Thyroid gland (tissue), 4 donors: ENCODE measurements at regions not wholly inside any gene's neighbourhood (a gene's known extent, or its start where the extent isn't known, plus 50 kb on each side); places are given as distances from the start of the nearest gene placed in this dataset.

Experiments used
- DNase-seq, 2 donors: peaks; one replicate each; pipeline ENCODE4 v3.0.0-alpha.2; 2019
- H3K27ac ChIP-seq, 3 donors: fragments of 200-600 bp; sonication (generic); 1 replicate in 2 of 3; 2 replicates in 1 of 3; pipeline ENCODE4 v1.5.1; 2016 to 2019; ENCODE audit warnings: mild to moderate bottlenecking in 1 of 3, moderate library complexity in 1 of 3
- H3K27me3 ChIP-seq: fragments of 200-600 bp; sonication (generic); one replicate; pipeline ENCODE4 v1.5.1; 2019
- H3K36me3 ChIP-seq, 2 donors: fragments of 200-600 bp; sonication (generic); one replicate each; pipeline ENCODE4 v1.5.1; 2016 to 2019
- H3K4me1 ChIP-seq, 2 donors: fragments of 200-600 bp; sonication (generic); one replicate each; pipeline ENCODE4 v1.5.1; 2017 to 2019
- H3K4me3 ChIP-seq, 3 donors: fragments of 200-600 bp; sonication (generic); replicated peaks in 1 of 3; 1 replicate in 2 of 3; 2 replicates in 1 of 3; pipeline ENCODE4 v1.5.1; 2016; ENCODE audit warnings: mild to moderate bottlenecking in 1 of 3
- H3K9me3 ChIP-seq: fragments of 200-600 bp; sonication (generic); one replicate; pipeline ENCODE4 v1.5.1; 2017
- POLR2A ChIP-seq, 2 donors: fragments of 450-650 bp; IDR thresholded peaks; one replicate each; pipeline ENCODE4 v1.6.1; 2017; ENCODE audit warnings: antibody characterized with exemption in 2 of 2, mild to moderate bottlenecking in 2 of 2, moderate library complexity in 1 of 2
- WGBS, 2 donors: methylation state at CpG; one replicate each; pipeline ENCODE4 v1.1.5; 2017; 5-methylcytosine and 5-hydroxymethylcytosine counted together
- intact Hi-C: fragments of 100-400 bp; cut with DNase I; formaldehyde crosslinking; loops from one replicate; pipeline ENCODE4 v1.15.1; 2023
- TF ChIP-seq, protein P1 (sequence below), 6 experiments: fragments of 200-600 bp in 3 of 6; fragments of 450-650 bp in 3 of 6; sonication (generic) in 3 of 6; IDR thresholded peaks; one replicate each; pipeline ENCODE4 v1.5.1; 2016 to 2019; ENCODE audit warnings: antibody characterized with exemption in 6 of 6, mild to moderate bottlenecking in 2 of 6, inconsistent platforms in 1 of 6, moderate library complexity in 1 of 6

DNA sequence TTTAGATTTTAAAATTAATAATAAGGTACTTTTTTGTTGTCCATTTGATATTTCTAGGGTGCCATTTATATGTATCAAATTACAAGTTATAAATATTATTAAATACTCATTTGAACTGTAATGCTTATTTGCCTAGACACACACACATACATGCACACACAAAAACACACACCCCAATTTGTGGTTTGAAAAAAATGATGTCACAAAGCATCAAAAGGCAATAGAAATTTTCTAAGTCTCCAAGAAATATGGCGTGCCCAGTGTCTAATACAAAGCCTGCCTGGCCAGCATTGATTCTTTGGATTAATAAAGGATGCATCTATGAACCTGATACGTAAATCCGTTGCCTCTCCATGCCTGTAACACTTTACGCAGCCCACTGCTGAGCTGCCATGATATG lies 252.8 kb upstream of the BLID start:
- no peak for TF ChIP-seq POLR2A (IDR thresholded peaks at IDR 0.05)
- TF ChIP-seq, protein P1, sequence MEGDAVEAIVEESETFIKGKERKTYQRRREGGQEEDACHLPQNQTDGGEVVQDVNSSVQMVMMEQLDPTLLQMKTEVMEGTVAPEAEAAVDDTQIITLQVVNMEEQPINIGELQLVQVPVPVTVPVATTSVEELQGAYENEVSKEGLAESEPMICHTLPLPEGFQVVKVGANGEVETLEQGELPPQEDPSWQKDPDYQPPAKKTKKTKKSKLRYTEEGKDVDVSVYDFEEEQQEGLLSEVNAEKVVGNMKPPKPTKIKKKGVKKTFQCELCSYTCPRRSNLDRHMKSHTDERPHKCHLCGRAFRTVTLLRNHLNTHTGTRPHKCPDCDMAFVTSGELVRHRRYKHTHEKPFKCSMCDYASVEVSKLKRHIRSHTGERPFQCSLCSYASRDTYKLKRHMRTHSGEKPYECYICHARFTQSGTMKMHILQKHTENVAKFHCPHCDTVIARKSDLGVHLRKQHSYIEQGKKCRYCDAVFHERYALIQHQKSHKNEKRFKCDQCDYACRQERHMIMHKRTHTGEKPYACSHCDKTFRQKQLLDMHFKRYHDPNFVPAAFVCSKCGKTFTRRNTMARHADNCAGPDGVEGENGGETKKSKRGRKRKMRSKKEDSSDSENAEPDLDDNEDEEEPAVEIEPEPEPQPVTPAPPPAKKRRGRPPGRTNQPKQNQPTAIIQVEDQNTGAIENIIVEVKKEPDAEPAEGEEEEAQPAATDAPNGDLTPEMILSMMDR (IDR thresholded peaks at IDR 0.05) = no peak
- intact Hi-C loops = no loop called here
- H3K27ac ChIP-seq = peak overlapping the region; percentile 46 to 83 (median 71)
- H3K9me3 ChIP-seq = no peaks in the 10 kb centered on the region
- peaks cover 17% of the 10 kb centered on the region in 2 donors for H3K4me1 ChIP-seq
- DNase-seq = no peak
- H3K4me3 ChIP-seq = no peak overlapping the region
- 98 to 99% methylated on average over 4 of the region's 4 CpGs for WGBS, 2 donors
- H3K36me3 ChIP-seq = no peaks in the 10 kb centered on the region
- no peaks in the 10 kb centered on the region for H3K27me3 ChIP-seq

DNA sequence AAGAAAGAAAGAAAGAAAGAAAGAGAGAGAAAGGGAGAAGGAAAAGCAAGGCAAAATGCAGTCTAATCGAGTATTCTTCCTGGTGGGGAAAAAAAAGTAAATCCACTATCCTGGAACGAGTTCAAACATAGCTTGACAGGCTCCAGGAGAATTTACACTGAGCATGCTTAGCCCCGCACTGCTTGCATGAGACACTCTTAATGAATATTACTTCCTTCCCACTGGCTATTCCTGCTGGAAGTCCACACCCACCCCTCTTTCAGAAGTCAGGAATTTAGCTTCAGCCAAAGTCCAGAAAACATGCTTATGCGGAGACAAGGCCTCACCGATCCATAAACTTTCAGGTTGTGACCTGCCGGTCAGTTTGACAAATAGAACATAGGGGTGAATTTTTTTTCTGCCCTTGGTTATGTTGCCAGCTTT lies 251.8 kb upstream of the BLID start:
- TF ChIP-seq POLR2A (IDR thresholded peaks at IDR 0.05) = peak in 1 of 2 donors; percentile 31
- TF ChIP-seq, protein P1 (IDR thresholded peaks at IDR 0.05) = no peak
- WGBS, 2 donors = 3 to 6% methylated on average over 6 of the region's 6 CpGs
- no peaks in the 10 kb centered on the region for H3K9me3 ChIP-seq
- intact Hi-C loops = no loop called here
- H3K4me1 ChIP-seq = peaks cover 17 to 19% of the 10 kb centered on the region in 2 donors
- no peaks in the 10 kb centered on the region for H3K36me3 ChIP-seq
- peak overlapping the region; percentile 46 to 83 (median 71) for H3K27ac ChIP-seq
- H3K27me3 ChIP-seq = no peaks in the 10 kb centered on the region
- no peak overlapping the region for H3K4me3 ChIP-seq
- peak; percentile 55 to 56 for DNase-seq

DNA sequence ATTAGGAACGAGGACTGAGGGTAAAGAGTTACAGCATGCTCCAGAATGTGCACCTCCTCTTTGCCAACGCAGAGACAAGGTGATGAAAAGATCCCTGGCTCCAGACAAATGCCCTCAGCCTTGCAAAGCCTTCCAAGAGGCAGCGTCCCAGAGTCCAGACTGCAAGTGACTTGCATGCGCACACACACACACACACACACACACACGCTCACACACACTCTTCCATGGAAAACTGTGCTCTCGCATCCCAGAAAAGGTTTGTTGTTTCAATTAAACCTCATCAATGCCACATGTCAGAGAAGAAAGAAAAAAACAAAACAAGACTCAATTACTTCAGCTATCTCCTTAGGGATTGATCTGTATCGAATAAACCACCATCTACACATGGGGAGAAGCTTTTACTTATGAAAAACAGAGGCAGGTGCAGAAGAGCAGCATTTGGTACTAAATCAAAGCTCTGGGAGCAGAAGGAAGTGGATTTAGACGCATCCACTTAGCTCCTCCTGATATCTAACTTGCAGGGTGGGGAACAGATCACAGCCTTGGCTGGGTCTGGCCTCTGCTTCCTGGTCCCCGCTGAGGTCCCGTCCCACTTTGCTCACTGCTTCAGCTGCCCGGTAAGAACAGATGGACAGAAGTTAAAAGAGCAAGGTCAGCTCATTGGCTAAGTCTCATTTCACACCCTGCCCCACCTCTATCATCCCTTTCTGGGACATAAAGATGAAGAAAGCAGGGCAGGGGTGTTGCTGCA lies 249.8 kb upstream of the BLID start:
- peaks cover 17 to 24% of the 10 kb centered on the region in 2 donors for H3K4me1 ChIP-seq
- no peak overlapping the region for H3K4me3 ChIP-seq
- H3K27ac ChIP-seq = peak overlapping the region in 2 of 3 donors; percentile 16 to 30
- H3K36me3 ChIP-seq = no peaks in the 10 kb centered on the region
- no peaks in the 10 kb centered on the region for H3K27me3 ChIP-seq
- no peaks in the 10 kb centered on the region for H3K9me3 ChIP-seq
- peak in 1 of 2 donors; percentile 8 for DNase-seq
- TF ChIP-seq POLR2A (IDR thresholded peaks at IDR 0.05) = no peak
- TF ChIP-seq, protein P1 (IDR thresholded peaks at IDR 0.05) = no peak
- intact Hi-C loops = no loop called here
- 50 to 64% methylated on average over 11 of the region's 11 CpGs for WGBS, 2 donors

DNA sequence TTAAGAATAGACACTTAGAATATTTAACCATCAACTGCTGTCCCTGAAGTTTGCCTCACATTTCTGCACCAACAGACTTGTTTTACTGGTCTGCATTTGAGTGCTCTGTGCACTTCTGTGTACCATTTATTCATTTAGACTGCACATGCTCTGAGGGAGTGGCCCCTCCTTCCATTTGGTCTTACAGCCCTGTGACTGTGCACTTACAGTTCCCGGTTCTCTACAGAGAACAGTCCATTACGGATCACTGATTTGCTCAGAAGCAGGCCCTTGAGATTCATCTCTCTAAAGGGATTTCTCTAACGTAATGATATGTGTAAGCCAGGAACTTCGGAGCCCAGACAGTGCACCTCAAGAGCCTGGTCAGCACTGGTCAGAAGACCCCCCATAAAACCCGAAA lies 247.3 kb upstream of the BLID start:
- Histone ChIP-seq H3K36me3 (no peaks in the 10 kb centered on the region), H3K4me1 (peaks cover 17 to 21% of the 10 kb centered on the region in 2 donors), H3K27ac (no peak overlapping the region), H3K9me3 (no peaks in the 10 kb centered on the region), H3K4me3 (no peak overlapping the region), H3K27me3 (no peaks in the 10 kb centered on the region)
- WGBS, 2 donors = 35 to 37% methylated on average over 5 of the region's 5 CpGs
- intact Hi-C loops = no loop called here
- TF ChIP-seq, protein P1 (IDR thresholded peaks at IDR 0.05) = no peak
- TF ChIP-seq POLR2A (IDR thresholded peaks at IDR 0.05) = no peak
- peak; percentile 76 to 81 for DNase-seq

DNA sequence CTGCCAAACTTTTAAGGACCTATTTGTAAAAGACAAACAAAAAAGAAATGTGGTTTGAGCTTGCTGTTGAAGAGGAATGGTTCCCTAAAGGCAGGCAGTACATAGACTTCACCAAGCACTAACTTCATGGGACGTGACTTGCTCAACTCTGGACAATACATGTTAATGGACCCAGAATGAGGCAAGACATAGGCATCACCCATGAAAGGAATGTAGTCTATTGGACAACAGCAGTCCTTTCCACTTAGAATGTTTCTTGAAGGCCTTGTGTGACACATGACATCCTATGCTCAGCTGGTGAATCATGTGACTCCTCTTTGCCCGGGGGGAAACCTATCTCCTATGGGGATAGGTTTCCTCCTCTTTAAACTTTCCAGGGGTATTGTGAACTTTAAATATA lies 246.4 kb upstream of the BLID start:
- TF ChIP-seq, protein P1 (IDR thresholded peaks at IDR 0.05) = no peak
- no peak for TF ChIP-seq POLR2A (IDR thresholded peaks at IDR 0.05)
- H3K27me3 ChIP-seq = no peaks in the 10 kb centered on the region
- intact Hi-C loops = no loop called here
- H3K36me3 ChIP-seq = no peaks in the 10 kb centered on the region
- no peak overlapping the region for H3K4me3 ChIP-seq
- 94 to 95% methylated on average over 2 of the region's 2 CpGs for WGBS, 2 donors
- peaks cover 10 to 13% of the 10 kb centered on the region in 2 donors for H3K4me1 ChIP-seq
- DNase-seq = no peak
- no peaks in the 10 kb centered on the region for H3K9me3 ChIP-seq
- no peak overlapping the region for H3K27ac ChIP-seq
